Activated naive CD4-positive, alpha-beta T cell treated with anti-CD3 and anti-CD28 coated beads for 36 hours (primary cell): ENCODE measurements at regions not wholly inside any gene's neighbourhood (a gene's known extent, or its start where the extent isn't known, plus 50 kb on each side); places are given as distances from the start of the nearest gene placed in this dataset.

ENCODE experiments used
- CTCF ChIA-PET: fragments of 350-600 bp; sonication (Branson Sonifier 250); formaldehyde crosslinking; loops from one replicate; lab custom pipeline; 2021; ENCODE audit warnings: antibody characterized with exemption; lab: Charles Lee
- DNase-seq: peaks from one replicate; pipeline ENCODE4 v3.0.0-alpha.2; 2020
- H3K27ac Mint-ChIP-seq: one replicate; pipeline ENCODE4 v1.8.0; 2021; ENCODE audit warnings: mild to moderate bottlenecking, mixed read lengths
- H3K27me3 Mint-ChIP-seq: one replicate; pipeline ENCODE4 v1.8.0; 2021; ENCODE audit warnings: low read depth, mixed read lengths
- H3K36me3 Mint-ChIP-seq: one replicate; pipeline ENCODE4 v1.8.0; 2021; ENCODE audit warnings: low read depth, mixed read lengths
- H3K4me1 Mint-ChIP-seq: one replicate; pipeline ENCODE4 v1.8.0; 2021; ENCODE audit warnings: low read depth, mixed read lengths
- H3K4me3 Mint-ChIP-seq: one replicate; pipeline ENCODE4 v1.8.0; 2021; ENCODE audit warnings: mild to moderate bottlenecking, moderate library complexity, mixed read lengths
- H3K9me3 Mint-ChIP-seq: one replicate; pipeline ENCODE4 v1.8.0; 2021; ENCODE audit warnings: mixed read lengths
- intact Hi-C: fragments of 100-400 bp; cut with micrococcal nuclease; formaldehyde crosslinking; loops from one replicate; pipeline ENCODE4 v1.15.1; 2023

- Mint-ChIP-seq H3K27ac (no peak overlapping the region), H3K36me3 (no peaks in the 10 kb centered on the region), H3K4me1 (no peaks in the 10 kb centered on the region), H3K9me3 (no peaks in the 10 kb centered on the region), H3K27me3 (no peaks in the 10 kb centered on the region), H3K4me3 (no peak overlapping the region)
- DNase-seq, result no peak
- CTCF ChIA-PET, result no interaction called here
- intact Hi-C loops, result no loop called here
Measured at GRCh38 chr3:116981089-116981488, 271.5 kb downstream of the TUSC7 start.

GRCh38 chr3:116984301-116984700, 274.7 kb downstream of the TUSC7 start:
- Mint-ChIP-seq H3K36me3 (no peaks in the 10 kb centered on the region), H3K4me1 (no peaks in the 10 kb centered on the region), H3K27ac (no peak overlapping the region), H3K9me3 (peaks cover 3% of the 10 kb centered on the region), H3K27me3 (no peaks in the 10 kb centered on the region), H3K4me3 (no peak overlapping the region)
- intact Hi-C loops, result no loop called here
- no peak for DNase-seq
- CTCF ChIA-PET, result no interaction called here

DNA sequence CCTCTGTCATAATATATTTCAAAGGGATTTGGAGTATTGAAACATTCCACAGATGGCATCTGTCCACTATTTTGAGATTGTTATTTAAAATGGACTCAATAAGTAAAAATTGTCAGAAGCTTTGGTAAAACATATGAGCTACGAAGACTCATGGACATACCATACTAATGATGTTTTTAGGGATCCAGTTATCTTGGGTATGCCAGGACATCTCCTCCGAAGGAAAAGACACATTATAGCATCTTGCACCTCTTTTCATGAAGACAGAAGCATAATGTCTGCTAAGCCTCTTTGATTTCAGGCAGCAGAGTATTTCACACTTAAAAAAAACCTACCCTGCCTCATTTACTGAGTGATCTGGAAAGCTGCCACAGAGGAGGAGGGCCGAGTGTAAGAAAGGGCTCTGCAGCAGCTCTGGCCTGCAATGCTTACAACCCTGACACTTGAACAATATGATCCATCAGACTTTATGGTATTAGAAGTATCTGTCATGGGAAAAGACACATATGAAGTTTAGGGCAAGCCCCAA, 284.8 kb downstream of the TUSC7 start:
- Mint-ChIP-seq H3K27ac (no peak overlapping the region), H3K4me3 (no peak overlapping the region), H3K9me3 (peaks cover under 1% of the 10 kb centered on the region), H3K27me3 (no peaks in the 10 kb centered on the region), H3K36me3 (no peaks in the 10 kb centered on the region), H3K4me1 (no peaks in the 10 kb centered on the region)
- CTCF ChIA-PET, result no interaction called here
- no peak for DNase-seq
- intact Hi-C loops, result no loop called here

GRCh38 chr3:117003501-117003900, 293.9 kb downstream of the TUSC7 start:
- DNase-seq, result no peak
- Mint-ChIP-seq H3K4me3 (no peak overlapping the region), H3K36me3 (no peaks in the 10 kb centered on the region), H3K27me3 (no peaks in the 10 kb centered on the region), H3K9me3 (peaks cover 1% of the 10 kb centered on the region), H3K27ac (no peak overlapping the region), H3K4me1 (no peaks in the 10 kb centered on the region)
- CTCF ChIA-PET, result no interaction called here
- intact Hi-C loops, result no loop called here

DNA sequence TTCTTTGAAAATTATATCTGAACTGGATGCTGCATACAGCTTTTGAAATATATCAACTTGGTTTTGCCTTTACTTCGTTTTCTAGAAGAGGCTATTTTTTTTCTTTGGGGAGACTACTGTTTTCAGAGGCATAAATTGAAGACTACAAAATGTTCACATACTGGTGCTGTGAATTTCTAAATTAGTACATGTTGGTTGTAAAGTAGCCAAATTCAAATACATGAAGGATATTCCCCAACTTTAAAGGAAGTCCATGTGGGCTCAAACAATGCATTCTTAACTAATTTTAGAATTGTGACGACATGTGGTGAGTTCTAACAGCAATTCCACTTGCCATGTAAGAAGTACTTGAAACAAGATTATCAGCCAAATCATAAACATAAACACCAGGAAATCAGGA, 295.7 kb downstream of the TUSC7 start:
- Mint-ChIP-seq H3K4me3 (no peak overlapping the region), H3K27ac (no peak overlapping the region), H3K36me3 (no peaks in the 10 kb centered on the region), H3K9me3 (peaks cover 1% of the 10 kb centered on the region), H3K4me1 (no peaks in the 10 kb centered on the region), H3K27me3 (no peaks in the 10 kb centered on the region)
- intact Hi-C loops, result no loop called here
- CTCF ChIA-PET, result no interaction called here
- no peak for DNase-seq

GRCh38 chr3:117005911-117006522, 296.4 kb downstream of the TUSC7 start:
- intact Hi-C loops, result no loop called here
- H3K27ac Mint-ChIP-seq, result no peak overlapping the region
- no peak for DNase-seq
- H3K4me3 Mint-ChIP-seq, result no peak overlapping the region
- CTCF ChIA-PET, result no interaction called here
- H3K9me3 Mint-ChIP-seq, result no peaks in the 10 kb centered on the region
- H3K27me3 Mint-ChIP-seq, result no peaks in the 10 kb centered on the region
- no peaks in the 10 kb centered on the region for H3K4me1 Mint-ChIP-seq
- no peaks in the 10 kb centered on the region for H3K36me3 Mint-ChIP-seq

GRCh38 chr3:117010318-117010717, 300.7 kb downstream of the TUSC7 start:
- no peaks in the 10 kb centered on the region for H3K9me3 Mint-ChIP-seq
- DNase-seq, result no peak
- H3K36me3 Mint-ChIP-seq, result no peaks in the 10 kb centered on the region
- intact Hi-C loops, result no loop called here
- H3K4me1 Mint-ChIP-seq, result no peaks in the 10 kb centered on the region
- no peak overlapping the region for H3K27ac Mint-ChIP-seq
- no peak overlapping the region for H3K4me3 Mint-ChIP-seq
- H3K27me3 Mint-ChIP-seq, result no peaks in the 10 kb centered on the region
- CTCF ChIA-PET, result no interaction called here

DNA sequence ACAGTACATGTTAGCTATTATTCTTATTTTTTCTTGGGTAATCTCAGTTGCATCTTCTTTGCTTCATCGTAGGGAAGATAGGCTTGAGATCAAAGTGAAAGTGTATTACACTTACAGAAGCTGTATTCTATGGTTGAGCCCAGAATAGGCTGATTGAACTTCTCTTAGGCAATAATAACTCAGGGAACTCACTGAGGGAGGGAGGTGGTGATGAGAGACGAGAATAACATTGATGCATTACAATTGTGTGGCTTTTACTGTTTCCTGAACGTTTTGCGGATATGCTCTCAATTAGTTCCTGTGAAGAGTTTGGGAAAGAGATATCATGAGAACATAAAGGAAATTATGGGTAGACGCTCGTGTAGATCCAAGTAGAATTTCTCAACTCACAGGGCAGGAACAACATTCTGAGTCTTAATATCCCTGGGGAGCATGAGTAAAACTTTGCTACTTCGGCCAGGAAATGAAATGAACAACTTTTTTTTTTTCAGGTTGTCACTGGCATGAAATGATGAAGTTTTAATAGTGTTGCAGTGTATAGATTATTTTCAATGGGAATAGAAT, 302.2 kb downstream of the TUSC7 start:
- Mint-ChIP-seq H3K27ac (no peak overlapping the region), H3K27me3 (no peaks in the 10 kb centered on the region), H3K36me3 (no peaks in the 10 kb centered on the region), H3K4me3 (no peak overlapping the region), H3K9me3 (no peaks in the 10 kb centered on the region), H3K4me1 (no peaks in the 10 kb centered on the region)
- intact Hi-C loops, result no loop called here
- no peak for DNase-seq
- CTCF ChIA-PET, result no interaction called here

DNA sequence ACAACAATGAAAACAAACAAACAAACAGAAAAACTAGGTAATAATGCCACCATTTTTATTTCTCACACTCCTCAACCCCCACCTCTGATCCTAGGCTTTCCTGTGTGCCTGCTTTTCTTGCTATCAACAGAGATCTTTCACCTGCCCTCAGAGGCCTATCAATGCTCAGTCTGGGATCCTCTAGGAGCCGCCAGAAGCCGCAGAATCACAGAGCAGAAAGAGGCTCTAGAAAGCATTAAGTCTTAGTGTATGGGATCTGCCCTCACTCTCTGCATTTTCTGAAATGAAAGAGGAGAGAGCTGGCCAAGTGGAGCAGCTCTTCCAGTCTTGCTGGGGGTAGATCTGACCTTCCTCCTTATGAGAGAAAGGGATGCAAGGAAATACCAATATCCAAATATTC, 306.8 kb downstream of the TUSC7 start:
- no peak for DNase-seq
- intact Hi-C loops, result no loop called here
- CTCF ChIA-PET, result no interaction called here
- H3K9me3 Mint-ChIP-seq, result no peaks in the 10 kb centered on the region
- H3K4me3 Mint-ChIP-seq, result no peak overlapping the region
- no peaks in the 10 kb centered on the region for H3K4me1 Mint-ChIP-seq
- no peaks in the 10 kb centered on the region for H3K36me3 Mint-ChIP-seq
- H3K27me3 Mint-ChIP-seq, result peaks cover 9% of the 10 kb centered on the region
- H3K27ac Mint-ChIP-seq, result no peak overlapping the region

- Mint-ChIP-seq H3K4me1 (no peaks in the 10 kb centered on the region), H3K27me3 (peaks cover 9% of the 10 kb centered on the region), H3K4me3 (no peak overlapping the region), H3K27ac (no peak overlapping the region), H3K9me3 (no peaks in the 10 kb centered on the region), H3K36me3 (no peaks in the 10 kb centered on the region)
- CTCF ChIA-PET, result no interaction called here
- no peak for DNase-seq
- intact Hi-C loops, result no loop called here
Measured at GRCh38 chr3:117017135-117017894, 307.7 kb downstream of the TUSC7 start.

DNA sequence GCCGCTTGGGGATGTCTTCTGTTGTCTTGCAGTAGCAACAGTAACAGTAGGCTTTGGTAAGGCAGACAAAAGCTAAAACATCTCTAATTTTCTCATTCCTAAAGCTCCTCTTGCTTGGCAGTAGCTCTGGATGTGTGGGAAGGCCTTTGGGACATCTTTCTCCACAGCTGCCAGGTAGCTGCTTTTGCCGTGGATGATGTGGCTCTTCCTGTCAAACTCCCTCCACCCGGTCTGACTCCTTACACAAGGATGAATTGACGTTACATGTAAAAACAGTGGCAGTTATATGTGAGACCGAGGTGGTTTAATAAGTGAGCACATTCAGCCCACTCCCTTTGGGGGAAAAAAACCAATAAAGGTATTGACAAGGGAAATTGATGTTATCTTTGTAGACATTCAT, 309.1 kb downstream of the TUSC7 start:
- intact Hi-C loops, result loop anchor here (1.0 to 2.0 kb wide), 5 partner anchors 508 to 1800 kb away; no protein-coding TSS in a partner anchor
- Mint-ChIP-seq H3K36me3 (no peaks in the 10 kb centered on the region), H3K4me3 (no peak overlapping the region), H3K27ac (no peak overlapping the region), H3K9me3 (no peaks in the 10 kb centered on the region), H3K27me3 (peaks cover 9% of the 10 kb centered on the region), H3K4me1 (no peaks in the 10 kb centered on the region)
- DNase-seq, result no peak
- CTCF ChIA-PET, result interaction anchor here (0.6 kb wide), 1 partner anchor 543 kb away, joined by 3 read pairs; no protein-coding TSS in a partner anchor

- CTCF ChIA-PET, result interaction anchor here (0.6 kb wide), 1 partner anchor 542 kb away, joined by 3 read pairs; no protein-coding TSS in a partner anchor
- H3K4me1 Mint-ChIP-seq, result no peaks in the 10 kb centered on the region
- no peak overlapping the region for H3K4me3 Mint-ChIP-seq
- peak; percentile 56 for DNase-seq
- H3K27ac Mint-ChIP-seq, result no peak overlapping the region
- intact Hi-C loops, result loop anchor here (1.0 to 2.0 kb wide), 5 partner anchors 507 to 1800 kb away; no protein-coding TSS in a partner anchor
- no peaks in the 10 kb centered on the region for H3K36me3 Mint-ChIP-seq
- peaks cover 9% of the 10 kb centered on the region for H3K27me3 Mint-ChIP-seq
- no peaks in the 10 kb centered on the region for H3K9me3 Mint-ChIP-seq
Measured at GRCh38 chr3:117019082-117019713, 309.6 kb downstream of the TUSC7 start.
